ENCODE measurements at regions not wholly inside any gene's neighbourhood (a gene's known extent, or its start where the extent isn't known, plus 50 kb on each side); places are given as distances from the start of the nearest gene placed in this dataset.
A peak's percentile ranks its signal among the peaks of the same experiment; 100 is the strongest.

GRCh38 chr1:228920831-228921230 is 185.6 kb downstream of the RHOU start:
- Histone ChIP-seq H3K4me1 (peaks cover 0 to 20% (median 7%) of the 10 kb centered on the region in 4 donors), H3K27me3 (no peaks in the 10 kb centered on the region), H3K27ac (peak overlapping the region in 2 of 4 donors; percentile 37 to 46), H3K4me3 (no peak overlapping the region), H3K9me3 (no peaks in the 10 kb centered on the region), H3K36me3 (no peaks in the 10 kb centered on the region)
- ATAC-seq (ENCODE audit: low FRiP score in 2 of 2) (peak in 1 of 2 donors; percentile 34), DNase-seq (no peak)
- WGBS, 2 donors: 71% methylated on average over 4 of the region's 4 CpGs
- no peak for TF ChIP-seq POLR2AphosphoS5 (IDR thresholded peaks at IDR 0.05)
- no peak for TF ChIP-seq EP300 (IDR thresholded peaks at IDR 0.05)
- TF ChIP-seq POLR2A (IDR thresholded peaks at IDR 0.05): no peak

- no peaks in the 10 kb centered on the region for H3K9me3 ChIP-seq
- H3K27me3 ChIP-seq: no peaks in the 10 kb centered on the region
- DNase-seq (peak in 1 of 2 donors; percentile 84), ATAC-seq (ENCODE audit: low FRiP score in 2 of 2) (peak; percentile 48 to 75)
- TF ChIP-seq CTCF (IDR thresholded peaks at IDR 0.05): no peak
- peak in 1 of 4 donors; percentile 60 for TF ChIP-seq EP300 (IDR thresholded peaks at IDR 0.05)
- peak; percentile 9 to 23 for TF ChIP-seq POLR2AphosphoS5 (IDR thresholded peaks at IDR 0.05)
- peaks cover 0 to 20% (median 7%) of the 10 kb centered on the region in 4 donors for H3K4me1 ChIP-seq
- H3K4me3 ChIP-seq: no peak overlapping the region
- 43 to 60% methylated on average over 4 to 7 of the region's 7 CpGs for WGBS, 2 donors
- no peaks in the 10 kb centered on the region for H3K36me3 ChIP-seq
- H3K27ac ChIP-seq: peak overlapping the region in 2 of 4 donors; percentile 37 to 46
Observed at GRCh38 chr1:228921481-228921880, 186.2 kb downstream of the RHOU start.

GRCh38 chr1:228922722-228923376 is 187.6 kb downstream of the RHOU start:
- no peaks in the 10 kb centered on the region for H3K27me3 ChIP-seq
- no peak overlapping the region for H3K27ac ChIP-seq
- peaks cover 0 to 26% (median 9%) of the 10 kb centered on the region in 4 donors for H3K4me1 ChIP-seq
- H3K9me3 ChIP-seq: no peaks in the 10 kb centered on the region
- TF ChIP-seq CTCF (IDR thresholded peaks at IDR 0.05) (no peak), EP300 (IDR thresholded peaks at IDR 0.05) (no peak), POLR2A (IDR thresholded peaks at IDR 0.05) (no peak), POLR2AphosphoS5 (IDR thresholded peaks at IDR 0.05) (no peak)
- 88 to 91% methylated on average over 5 of the region's 5 CpGs for WGBS, 2 donors
- H3K36me3 ChIP-seq: no peaks in the 10 kb centered on the region
- DNase-seq (no peak), ATAC-seq (ENCODE audit: low FRiP score in 2 of 2) (no peak)
- H3K4me3 ChIP-seq: no peak overlapping the region

GRCh38 chr1:228923973-228924686 is 188.9 kb downstream of the RHOU start:
- Histone ChIP-seq H3K4me1 (peaks cover 0 to 32% (median 9%) of the 10 kb centered on the region in 4 donors), H3K36me3 (no peaks in the 10 kb centered on the region), H3K27me3 (no peaks in the 10 kb centered on the region), H3K27ac (no peak overlapping the region), H3K9me3 (no peaks in the 10 kb centered on the region), H3K4me3 (no peak overlapping the region)
- ATAC-seq (ENCODE audit: low FRiP score in 2 of 2) (no peak), DNase-seq (no peak)
- 70 to 81% methylated on average over 4 of the region's 4 CpGs for WGBS, 2 donors
- TF ChIP-seq EP300 (IDR thresholded peaks at IDR 0.05) (no peak), POLR2A (IDR thresholded peaks at IDR 0.05) (no peak), POLR2AphosphoS5 (IDR thresholded peaks at IDR 0.05) (no peak), CTCF (IDR thresholded peaks at IDR 0.05) (no peak)

GRCh38 chr1:228925691-228926090 is 190.4 kb downstream of the RHOU start:
- H3K36me3 ChIP-seq: no peaks in the 10 kb centered on the region
- no peak for ATAC-seq (ENCODE audit: low FRiP score in 2 of 2)
- no peak for DNase-seq
- H3K4me3 ChIP-seq: no peak overlapping the region
- peaks cover 0 to 26% (median 9%) of the 10 kb centered on the region in 4 donors for H3K4me1 ChIP-seq
- TF ChIP-seq POLR2AphosphoS5 (IDR thresholded peaks at IDR 0.05) (no peak), EP300 (IDR thresholded peaks at IDR 0.05) (no peak), POLR2A (IDR thresholded peaks at IDR 0.05) (no peak), CTCF (IDR thresholded peaks at IDR 0.05) (no peak)
- H3K9me3 ChIP-seq: no peaks in the 10 kb centered on the region
- H3K27ac ChIP-seq: no peak overlapping the region
- WGBS, 2 donors: 84% methylated on average over 3 of the region's 3 CpGs
- no peaks in the 10 kb centered on the region for H3K27me3 ChIP-seq

All from upper lobe of left lung (tissue), 6 donors.